GM23338 (cell line): ENCODE measurements at regions not wholly inside any gene's neighbourhood (a gene's known extent, or its start where the extent isn't known, plus 50 kb on each side); places are given as distances from the start of the nearest gene placed in this dataset.

ENCODE experiments used
- ATAC-seq: fragments of 200-7000 bp; cut with Tn5 transposase; 3 replicates; pipeline ENCODE4 v1.9.1; 2020
- DNase-seq: peaks from one replicate; pipeline ENCODE4 v3.0.0-alpha.2; 2015; ENCODE audit warnings: low spot score
- H2AFZ ChIP-seq: fragments of 200-600 bp; sonication (generic); 2 replicates; pipeline ENCODE4 v1.8.0; 2016; ENCODE audit warnings: antibody characterized with exemption, mild to moderate bottlenecking, moderate library complexity
- H3F3A ChIP-seq: fragments of 200-600 bp; sonication (generic); replicated peaks from 2 replicates; pipeline ENCODE4 v1.8.0; 2017; ENCODE audit warnings: antibody characterized with exemption, mixed run types, low read depth
- H3K27ac ChIP-seq: fragments of 200-600 bp; sonication (generic); 2 replicates; pipeline ENCODE4 v1.6.1; 2016; ENCODE audit warnings: low read depth
- H3K27me3 ChIP-seq: fragments of 200-600 bp; sonication (generic); 2 replicates; pipeline ENCODE4 v1.8.0; 2016; ENCODE audit warnings: mild to moderate bottlenecking, mixed run types, moderate library complexity; ENCODE audit not compliant: insufficient read depth
- H3K36me3 ChIP-seq: fragments of 200-600 bp; sonication (generic); 2 replicates; pipeline ENCODE4 v1.8.0; 2016; ENCODE audit warnings: mild to moderate bottlenecking; ENCODE audit not compliant: insufficient read depth
- H3K4me1 ChIP-seq: fragments of 200-600 bp; sonication (generic); 2 replicates; pipeline ENCODE4 v1.8.0; 2016; ENCODE audit warnings: mild to moderate bottlenecking, moderate library complexity; ENCODE audit not compliant: insufficient read depth
- H3K4me2 ChIP-seq: fragments of 200-600 bp; sonication (generic); 2 replicates; pipeline ENCODE4 v1.7.1; 2017; ENCODE audit warnings: mixed run types
- H3K4me3 ChIP-seq: fragments of 200-600 bp; sonication (generic); 2 replicates; pipeline ENCODE4 v1.6.1; 2016; ENCODE audit warnings: mixed run types
- H3K79me2 ChIP-seq: fragments of 200-600 bp; sonication (generic); replicated peaks from 2 replicates; pipeline ENCODE4 v1.8.0; 2017; ENCODE audit warnings: mild to moderate bottlenecking; ENCODE audit not compliant: insufficient read depth
- H3K9me2 ChIP-seq: fragments of 200-600 bp; sonication (generic); 2 replicates; pipeline ENCODE4 v1.8.0; 2017; ENCODE audit not compliant: insufficient read depth
- H4K20me1 ChIP-seq: fragments of 200-600 bp; sonication (generic); replicated peaks from 2 replicates; pipeline ENCODE4 v1.8.0; 2017; ENCODE audit warnings: mild to moderate bottlenecking; ENCODE audit not compliant: insufficient read depth
- H3K27ac Mint-ChIP-seq: 2 replicates; pipeline ENCODE4 v1.8.0; 2020; ENCODE audit warnings: inconsistent platforms, mild to moderate bottlenecking, moderate library complexity, mixed read lengths
- H3K27me3 Mint-ChIP-seq: 3 replicates; pipeline ENCODE4 v1.8.0; 2022; ENCODE audit warnings: low read depth, mild to moderate bottlenecking, moderate library complexity, mixed read lengths, inconsistent platforms; ENCODE audit not compliant: insufficient read depth, poor library complexity
- H3K36me3 Mint-ChIP-seq: 3 replicates; pipeline ENCODE4 v1.8.0; 2021; ENCODE audit warnings: low read depth, mild to moderate bottlenecking, inconsistent platforms, moderate library complexity, mixed read lengths
- H3K4me1 Mint-ChIP-seq: 3 replicates; pipeline ENCODE4 v1.8.0; 2020; ENCODE audit warnings: mild to moderate bottlenecking, inconsistent platforms, mixed read lengths
- H3K4me3 Mint-ChIP-seq: 3 replicates; pipeline ENCODE4 v1.8.0; 2021; ENCODE audit warnings: moderate library complexity, mild to moderate bottlenecking, inconsistent platforms, mixed read lengths
- H3K9me3 Mint-ChIP-seq: 3 replicates; pipeline ENCODE4 v1.8.0; 2020; ENCODE audit warnings: moderate library complexity, mild to moderate bottlenecking, inconsistent platforms, mixed read lengths
- CREB1 ChIP-seq: fragments of 250-450 bp; sonication (Bioruptor Pico); IDR thresholded peaks from 2 replicates; pipeline ENCODE4 v1.5.0; 2020; ENCODE audit warnings: low read depth, mild to moderate bottlenecking, moderate library complexity
- EZH2 ChIP-seq: fragments of 200-600 bp; sonication (generic); IDR thresholded peaks from one replicate; pipeline ENCODE4 v1.8.0; 2017; ENCODE audit warnings: antibody characterized with exemption, mild to moderate bottlenecking, low read depth; ENCODE audit not compliant: unreplicated experiment
- EZH2phosphoT487 ChIP-seq: fragments of 200-600 bp; sonication (generic); IDR thresholded peaks from one replicate; pipeline ENCODE4 v1.8.1; 2018; ENCODE audit warnings: antibody characterized with exemption; ENCODE audit not compliant: unreplicated experiment
- JUNB ChIP-seq: IDR thresholded peaks from one replicate; pipeline ENCODE4 v1.6.1; 2016; ENCODE audit warnings: antibody characterized with exemption; ENCODE audit not compliant: unreplicated experiment
- NANOG ChIP-seq: IDR thresholded peaks from 2 replicates; pipeline ENCODE4 v1.6.1; 2016; ENCODE audit warnings: antibody characterized with exemption, borderline replicate concordance
- POLR2AphosphoS5 ChIP-seq: IDR thresholded peaks from 2 replicates; pipeline ENCODE4 v1.6.1; 2016; ENCODE audit warnings: antibody characterized with exemption, low read depth
- STAT1 ChIP-seq: IDR thresholded peaks from one replicate; pipeline ENCODE4 v1.6.1; 2016; ENCODE audit warnings: antibody characterized with exemption; ENCODE audit not compliant: unreplicated experiment
- ZNF114 ChIP-seq: fragments of 250-450 bp; sonication (Bioruptor Pico); IDR thresholded peaks from 2 replicates; pipeline ENCODE4 v1.5.0; 2020; ENCODE audit warnings: mild to moderate bottlenecking, moderate library complexity
- ZNF331 ChIP-seq: fragments of 250-450 bp; sonication (Bioruptor Pico); IDR thresholded peaks from 2 replicates; pipeline ENCODE4 v1.5.0; 2020; ENCODE audit warnings: low read depth, mild to moderate bottlenecking, moderate library complexity
- TF ChIP-seq, protein P1 (sequence below), 2 experiments: fragments of 200-600 bp in 1 of 2; sonication (generic) in 1 of 2; conservative IDR thresholded peaks; 2 replicates each; pipeline versions ENCODE4 v1.5.1 to v1.6.1; 2016 to 2017; ENCODE audit warnings: antibody characterized with exemption in 2 of 2, low read depth in 2 of 2, mild to moderate bottlenecking in 2 of 2, moderate library complexity in 1 of 2
- TF ChIP-seq, protein P2 (sequence below): fragments of 250-450 bp; sonication (Bioruptor Pico); IDR thresholded peaks from 2 replicates; pipeline ENCODE4 v1.5.0; 2020; ENCODE audit warnings: mild to moderate bottlenecking, moderate library complexity
- TF ChIP-seq, protein P3 (sequence below): IDR thresholded peaks from one replicate; pipeline ENCODE4 v1.6.1; 2018; ENCODE audit warnings: antibody characterized with exemption; ENCODE audit not compliant: unreplicated experiment
- TF ChIP-seq, protein P4 (sequence below): IDR thresholded peaks from 2 replicates; pipeline ENCODE4 v1.6.1; 2016; ENCODE audit warnings: antibody characterized with exemption

DNA sequence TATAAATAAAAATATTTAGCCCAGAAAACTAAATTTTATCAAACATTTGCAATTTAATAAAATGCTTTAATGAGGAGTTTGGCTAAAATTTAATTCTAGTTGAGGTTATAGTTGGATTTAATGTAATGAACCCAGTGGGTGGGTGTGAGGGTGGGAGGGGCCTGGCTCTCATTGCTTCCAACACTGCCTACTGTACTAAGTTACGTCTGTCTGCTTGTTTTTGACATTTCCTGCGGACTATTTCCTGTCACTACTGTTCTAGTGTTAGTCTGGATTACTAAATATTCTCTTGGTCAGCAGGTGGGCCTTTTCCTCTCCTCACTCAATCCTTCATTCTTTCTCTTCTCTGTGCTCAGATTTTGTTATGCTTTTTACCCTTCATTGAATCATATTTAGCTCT lies 82.5 kb upstream of the MAP3K7 start:
- no peaks in the 10 kb centered on the region for H3K27me3 ChIP-seq
- Mint-ChIP-seq H3K36me3 (peaks cover 6% of the 10 kb centered on the region), H3K27me3 (peaks cover 2% of the 10 kb centered on the region), H3K9me3 (no peaks in the 10 kb centered on the region; the same call in 1 of the 3 replicates), H3K4me1 (peaks cover 26% of the 10 kb centered on the region), H3K4me3 (no peak overlapping the region), H3K27ac (no peak overlapping the region)
- H3K4me1 ChIP-seq, result peaks cover 41% of the 10 kb centered on the region
- no peaks in the 10 kb centered on the region for H4K20me1 ChIP-seq
- H3K79me2 ChIP-seq, result no peaks in the 10 kb centered on the region
- TF ChIP-seq NANOG (no peak), STAT1 (no peak), ZNF114 (CRISPR knock-in tag) (no peak), JUNB (no peak), EZH2 (no peak), POLR2AphosphoS5 (no peak), CREB1 (no peak), EZH2phosphoT487 (no peak), ZNF331 (no peak)
- TF ChIP-seq, protein P1, sequence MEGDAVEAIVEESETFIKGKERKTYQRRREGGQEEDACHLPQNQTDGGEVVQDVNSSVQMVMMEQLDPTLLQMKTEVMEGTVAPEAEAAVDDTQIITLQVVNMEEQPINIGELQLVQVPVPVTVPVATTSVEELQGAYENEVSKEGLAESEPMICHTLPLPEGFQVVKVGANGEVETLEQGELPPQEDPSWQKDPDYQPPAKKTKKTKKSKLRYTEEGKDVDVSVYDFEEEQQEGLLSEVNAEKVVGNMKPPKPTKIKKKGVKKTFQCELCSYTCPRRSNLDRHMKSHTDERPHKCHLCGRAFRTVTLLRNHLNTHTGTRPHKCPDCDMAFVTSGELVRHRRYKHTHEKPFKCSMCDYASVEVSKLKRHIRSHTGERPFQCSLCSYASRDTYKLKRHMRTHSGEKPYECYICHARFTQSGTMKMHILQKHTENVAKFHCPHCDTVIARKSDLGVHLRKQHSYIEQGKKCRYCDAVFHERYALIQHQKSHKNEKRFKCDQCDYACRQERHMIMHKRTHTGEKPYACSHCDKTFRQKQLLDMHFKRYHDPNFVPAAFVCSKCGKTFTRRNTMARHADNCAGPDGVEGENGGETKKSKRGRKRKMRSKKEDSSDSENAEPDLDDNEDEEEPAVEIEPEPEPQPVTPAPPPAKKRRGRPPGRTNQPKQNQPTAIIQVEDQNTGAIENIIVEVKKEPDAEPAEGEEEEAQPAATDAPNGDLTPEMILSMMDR (conservative IDR thresholded peaks at IDR 0.05; ENCODE audit: low read depth in 2 of 2), result no peak
- TF ChIP-seq, protein P2, sequence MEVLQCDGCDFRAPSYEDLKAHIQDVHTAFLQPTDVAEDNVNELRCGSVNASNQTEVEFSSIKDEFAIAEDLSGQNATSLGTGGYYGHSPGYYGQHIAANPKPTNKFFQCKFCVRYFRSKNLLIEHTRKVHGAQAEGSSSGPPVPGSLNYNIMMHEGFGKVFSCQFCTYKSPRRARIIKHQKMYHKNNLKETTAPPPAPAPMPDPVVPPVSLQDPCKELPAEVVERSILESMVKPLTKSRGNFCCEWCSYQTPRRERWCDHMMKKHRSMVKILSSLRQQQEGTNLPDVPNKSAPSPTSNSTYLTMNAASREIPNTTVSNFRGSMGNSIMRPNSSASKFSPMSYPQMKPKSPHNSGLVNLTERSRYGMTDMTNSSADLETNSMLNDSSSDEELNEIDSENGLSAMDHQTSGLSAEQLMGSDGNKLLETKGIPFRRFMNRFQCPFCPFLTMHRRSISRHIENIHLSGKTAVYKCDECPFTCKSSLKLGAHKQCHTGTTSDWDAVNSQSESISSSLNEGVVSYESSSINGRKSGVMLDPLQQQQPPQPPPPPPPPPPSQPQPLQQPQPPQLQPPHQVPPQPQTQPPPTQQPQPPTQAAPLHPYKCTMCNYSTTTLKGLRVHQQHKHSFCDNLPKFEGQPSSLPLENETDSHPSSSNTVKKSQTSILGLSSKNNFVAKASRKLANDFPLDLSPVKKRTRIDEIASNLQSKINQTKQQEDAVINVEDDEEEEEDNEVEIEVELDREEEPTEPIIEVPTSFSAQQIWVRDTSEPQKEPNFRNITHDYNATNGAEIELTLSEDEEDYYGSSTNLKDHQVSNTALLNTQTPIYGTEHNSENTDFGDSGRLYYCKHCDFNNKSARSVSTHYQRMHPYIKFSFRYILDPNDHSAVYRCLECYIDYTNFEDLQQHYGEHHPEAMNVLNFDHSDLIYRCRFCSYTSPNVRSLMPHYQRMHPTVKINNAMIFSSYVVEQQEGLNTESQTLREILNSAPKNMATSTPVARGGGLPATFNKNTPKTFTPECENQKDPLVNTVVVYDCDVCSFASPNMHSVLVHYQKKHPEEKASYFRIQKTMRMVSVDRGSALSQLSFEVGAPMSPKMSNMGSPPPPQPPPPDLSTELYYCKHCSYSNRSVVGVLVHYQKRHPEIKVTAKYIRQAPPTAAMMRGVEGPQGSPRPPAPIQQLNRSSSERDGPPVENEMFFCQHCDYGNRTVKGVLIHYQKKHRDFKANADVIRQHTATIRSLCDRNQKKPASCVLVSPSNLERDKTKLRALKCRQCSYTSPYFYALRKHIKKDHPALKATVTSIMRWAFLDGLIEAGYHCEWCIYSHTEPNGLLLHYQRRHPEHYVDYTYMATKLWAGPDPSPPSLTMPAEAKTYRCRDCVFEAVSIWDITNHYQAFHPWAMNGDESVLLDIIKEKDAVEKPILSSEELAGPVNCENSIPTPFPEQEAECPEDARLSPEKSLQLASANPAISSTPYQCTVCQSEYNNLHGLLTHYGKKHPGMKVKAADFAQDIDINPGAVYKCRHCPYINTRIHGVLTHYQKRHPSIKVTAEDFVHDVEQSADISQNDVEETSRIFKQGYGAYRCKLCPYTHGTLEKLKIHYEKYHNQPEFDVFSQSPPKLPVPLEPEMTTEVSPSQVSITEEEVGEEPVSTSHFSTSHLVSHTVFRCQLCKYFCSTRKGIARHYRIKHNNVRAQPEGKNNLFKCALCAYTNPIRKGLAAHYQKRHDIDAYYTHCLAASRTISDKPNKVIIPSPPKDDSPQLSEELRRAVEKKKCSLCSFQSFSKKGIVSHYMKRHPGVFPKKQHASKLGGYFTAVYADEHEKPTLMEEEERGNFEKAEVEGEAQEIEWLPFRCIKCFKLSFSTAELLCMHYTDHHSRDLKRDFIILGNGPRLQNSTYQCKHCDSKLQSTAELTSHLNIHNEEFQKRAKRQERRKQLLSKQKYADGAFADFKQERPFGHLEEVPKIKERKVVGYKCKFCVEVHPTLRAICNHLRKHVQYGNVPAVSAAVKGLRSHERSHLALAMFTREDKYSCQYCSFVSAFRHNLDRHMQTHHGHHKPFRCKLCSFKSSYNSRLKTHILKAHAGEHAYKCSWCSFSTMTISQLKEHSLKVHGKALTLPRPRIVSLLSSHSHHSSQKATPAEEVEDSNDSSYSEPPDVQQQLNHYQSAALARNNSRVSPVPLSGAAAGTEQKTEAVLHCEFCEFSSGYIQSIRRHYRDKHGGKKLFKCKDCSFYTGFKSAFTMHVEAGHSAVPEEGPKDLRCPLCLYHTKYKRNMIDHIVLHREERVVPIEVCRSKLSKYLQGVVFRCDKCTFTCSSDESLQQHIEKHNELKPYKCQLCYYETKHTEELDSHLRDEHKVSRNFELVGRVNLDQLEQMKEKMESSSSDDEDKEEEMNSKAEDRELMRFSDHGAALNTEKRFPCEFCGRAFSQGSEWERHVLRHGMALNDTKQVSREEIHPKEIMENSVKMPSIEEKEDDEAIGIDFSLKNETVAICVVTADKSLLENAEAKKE (CRISPR knock-in tag), result no peak
- TF ChIP-seq, protein P3, sequence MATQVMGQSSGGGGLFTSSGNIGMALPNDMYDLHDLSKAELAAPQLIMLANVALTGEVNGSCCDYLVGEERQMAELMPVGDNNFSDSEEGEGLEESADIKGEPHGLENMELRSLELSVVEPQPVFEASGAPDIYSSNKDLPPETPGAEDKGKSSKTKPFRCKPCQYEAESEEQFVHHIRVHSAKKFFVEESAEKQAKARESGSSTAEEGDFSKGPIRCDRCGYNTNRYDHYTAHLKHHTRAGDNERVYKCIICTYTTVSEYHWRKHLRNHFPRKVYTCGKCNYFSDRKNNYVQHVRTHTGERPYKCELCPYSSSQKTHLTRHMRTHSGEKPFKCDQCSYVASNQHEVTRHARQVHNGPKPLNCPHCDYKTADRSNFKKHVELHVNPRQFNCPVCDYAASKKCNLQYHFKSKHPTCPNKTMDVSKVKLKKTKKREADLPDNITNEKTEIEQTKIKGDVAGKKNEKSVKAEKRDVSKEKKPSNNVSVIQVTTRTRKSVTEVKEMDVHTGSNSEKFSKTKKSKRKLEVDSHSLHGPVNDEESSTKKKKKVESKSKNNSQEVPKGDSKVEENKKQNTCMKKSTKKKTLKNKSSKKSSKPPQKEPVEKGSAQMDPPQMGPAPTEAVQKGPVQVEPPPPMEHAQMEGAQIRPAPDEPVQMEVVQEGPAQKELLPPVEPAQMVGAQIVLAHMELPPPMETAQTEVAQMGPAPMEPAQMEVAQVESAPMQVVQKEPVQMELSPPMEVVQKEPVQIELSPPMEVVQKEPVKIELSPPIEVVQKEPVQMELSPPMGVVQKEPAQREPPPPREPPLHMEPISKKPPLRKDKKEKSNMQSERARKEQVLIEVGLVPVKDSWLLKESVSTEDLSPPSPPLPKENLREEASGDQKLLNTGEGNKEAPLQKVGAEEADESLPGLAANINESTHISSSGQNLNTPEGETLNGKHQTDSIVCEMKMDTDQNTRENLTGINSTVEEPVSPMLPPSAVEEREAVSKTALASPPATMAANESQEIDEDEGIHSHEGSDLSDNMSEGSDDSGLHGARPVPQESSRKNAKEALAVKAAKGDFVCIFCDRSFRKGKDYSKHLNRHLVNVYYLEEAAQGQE, result no peak
- TF ChIP-seq, protein P4, sequence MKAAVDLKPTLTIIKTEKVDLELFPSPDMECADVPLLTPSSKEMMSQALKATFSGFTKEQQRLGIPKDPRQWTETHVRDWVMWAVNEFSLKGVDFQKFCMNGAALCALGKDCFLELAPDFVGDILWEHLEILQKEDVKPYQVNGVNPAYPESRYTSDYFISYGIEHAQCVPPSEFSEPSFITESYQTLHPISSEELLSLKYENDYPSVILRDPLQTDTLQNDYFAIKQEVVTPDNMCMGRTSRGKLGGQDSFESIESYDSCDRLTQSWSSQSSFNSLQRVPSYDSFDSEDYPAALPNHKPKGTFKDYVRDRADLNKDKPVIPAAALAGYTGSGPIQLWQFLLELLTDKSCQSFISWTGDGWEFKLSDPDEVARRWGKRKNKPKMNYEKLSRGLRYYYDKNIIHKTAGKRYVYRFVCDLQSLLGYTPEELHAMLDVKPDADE, result no peak
- ATAC-seq (peak; percentile 64), DNase-seq (peak; percentile 17)
- no peak overlapping the region for H2AFZ ChIP-seq
- H3K4me3 ChIP-seq, result peak overlapping the region; percentile 10; the same call in 1 of the 2 replicates
- H3K9me2 ChIP-seq, result peaks cover 14% of the 10 kb centered on the region
- H3K36me3 ChIP-seq, result no peaks in the 10 kb centered on the region
- H3K27ac ChIP-seq, result peak overlapping the region; percentile 86
- 0 out of 2 replicates have a peak, but pooled peaks cover under 1% of the 10 kb centered on the region for H3F3A ChIP-seq
- peak overlapping the region; percentile 52 for H3K4me2 ChIP-seq
